ENCODE measurements at regions not wholly inside any gene's neighbourhood (a gene's known extent, or its start where the extent isn't known, plus 50 kb on each side); places are given as distances from the start of the nearest gene placed in this dataset.

- no peak for TF ChIP-seq CTCF (IDR thresholded peaks at IDR 0.05; ENCODE audit: low read length, missing control alignments)
- H3K4me3 ChIP-seq (replicated peaks; ENCODE audit: low read depth, low read length), result no peak overlapping the region
- DNase-seq (ENCODE audit: low read depth), result no peak
These were observed 102.9 kb downstream of the LRRN1 start for GRCh38 chr3:3902161-3902560.

- TF ChIP-seq CTCF (IDR thresholded peaks at IDR 0.05; ENCODE audit: low read length, missing control alignments), result no peak
- no peak for DNase-seq (ENCODE audit: low read depth)
- H3K4me3 ChIP-seq (replicated peaks; ENCODE audit: low read depth, low read length), result no peak overlapping the region
These were observed 106.9 kb downstream of the LRRN1 start for GRCh38 chr3:3906171-3906570.

GRCh38 chr3:3907023-3907422 lies 107.8 kb downstream of the LRRN1 start:
- H3K4me3 ChIP-seq (replicated peaks; ENCODE audit: low read depth, low read length), result no peak overlapping the region
- no peak for DNase-seq (ENCODE audit: low read depth)
- no peak for TF ChIP-seq CTCF (IDR thresholded peaks at IDR 0.05; ENCODE audit: low read length, missing control alignments)

DNA sequence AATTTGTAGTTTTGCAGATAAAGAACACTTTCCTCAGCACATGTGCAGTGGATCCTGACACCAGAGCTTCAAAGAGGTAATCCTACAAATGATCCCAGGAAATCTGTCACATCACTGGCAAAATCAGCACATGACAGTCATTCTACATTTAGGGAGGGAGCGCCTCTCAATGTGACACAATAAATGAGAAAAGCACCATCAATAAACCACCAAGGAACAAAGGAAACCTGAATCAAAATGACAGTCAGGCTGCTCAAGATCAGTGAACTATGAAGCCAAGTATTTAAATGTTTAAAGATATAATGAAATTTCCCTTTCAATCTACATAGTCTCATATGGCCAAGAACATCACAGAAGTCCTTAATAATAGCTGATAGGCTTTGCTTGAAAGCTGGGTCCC lies 119.5 kb downstream of the LRRN1 start:
- TF ChIP-seq CTCF (IDR thresholded peaks at IDR 0.05; ENCODE audit: low read length, missing control alignments), result no peak
- DNase-seq (ENCODE audit: low read depth), result no peak
- no peak overlapping the region for H3K4me3 ChIP-seq (replicated peaks; ENCODE audit: low read depth, low read length)

DNA sequence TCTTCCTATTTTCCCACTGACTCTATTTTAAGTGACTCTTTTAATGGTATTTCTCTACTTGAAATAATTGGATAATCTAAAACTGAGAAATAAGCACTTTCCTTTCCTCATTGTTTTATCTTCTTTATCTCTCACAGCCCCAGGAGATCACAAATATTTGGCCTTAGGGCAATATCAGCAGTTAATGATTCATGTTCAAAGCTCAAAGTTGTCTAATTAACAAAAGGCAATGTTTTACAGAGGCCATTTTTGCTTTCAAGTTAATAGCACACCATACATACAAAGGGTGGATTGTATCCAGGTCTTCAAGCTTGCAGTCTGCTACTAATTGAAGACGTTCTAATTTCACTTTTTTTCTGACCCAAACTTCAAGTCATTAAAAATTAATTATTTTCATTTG lies 120.1 kb downstream of the LRRN1 start:
- no peak for DNase-seq (ENCODE audit: low read depth)
- TF ChIP-seq CTCF (IDR thresholded peaks at IDR 0.05; ENCODE audit: low read length, missing control alignments), result no peak

DNA sequence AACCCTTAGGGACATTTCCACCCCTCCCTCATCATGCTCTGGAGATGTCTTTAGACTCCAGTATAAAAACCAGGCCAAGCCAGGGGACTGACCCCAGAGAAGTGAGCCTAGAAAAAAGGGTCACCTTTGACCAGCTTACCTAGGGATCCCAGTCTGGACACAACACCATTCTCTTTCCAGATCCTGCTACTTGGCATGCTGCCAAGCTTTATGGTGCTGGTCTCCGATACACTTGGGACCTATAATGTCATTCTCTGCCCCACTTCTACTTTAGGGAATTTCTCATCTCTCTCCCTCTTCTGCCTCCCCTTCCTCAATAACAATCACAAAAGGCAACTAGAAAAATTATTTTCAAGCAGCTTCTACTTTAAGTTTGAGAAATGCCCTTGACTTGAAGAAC lies 124.4 kb downstream of the LRRN1 start:
- no peak for DNase-seq (ENCODE audit: low read depth)
- no peak for TF ChIP-seq CTCF (IDR thresholded peaks at IDR 0.05; ENCODE audit: low read length, missing control alignments)

More for the DNA sequence above, 120.1 kb downstream of the LRRN1 start:
- H3K4me3 ChIP-seq (replicated peaks; ENCODE audit: low read depth, low read length), result no peak overlapping the region

DNA sequence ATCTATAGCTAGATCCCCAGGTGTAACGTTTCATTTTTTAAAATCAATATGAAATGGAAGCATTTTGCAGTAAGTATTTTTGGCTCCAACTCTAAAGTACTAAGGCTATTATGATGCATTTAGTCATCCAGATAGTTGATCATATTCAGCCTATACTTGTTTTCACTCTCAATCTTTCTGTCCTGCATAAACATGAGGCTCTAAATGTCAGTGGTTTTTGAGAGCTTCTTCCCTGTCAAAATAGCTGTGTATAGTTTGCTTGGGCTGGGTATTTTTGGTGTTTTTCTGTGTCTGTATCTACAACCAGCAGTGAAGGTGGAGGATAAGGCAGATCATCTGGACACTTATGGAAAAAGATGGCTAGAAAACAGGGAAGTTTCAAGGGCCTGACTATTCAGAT lies 128.0 kb downstream of the LRRN1 start:
- H3K4me3 ChIP-seq (replicated peaks; ENCODE audit: low read depth, low read length), result no peak overlapping the region
- TF ChIP-seq CTCF (IDR thresholded peaks at IDR 0.05; ENCODE audit: low read length, missing control alignments), result no peak
- no peak for DNase-seq (ENCODE audit: low read depth)

More for the DNA sequence above, 124.4 kb downstream of the LRRN1 start:
- H3K4me3 ChIP-seq (replicated peaks; ENCODE audit: low read depth, low read length), result no peak overlapping the region

All from fibroblast of pulmonary artery (primary cell).